HepG2 (cell line): ENCODE measurements at regions not wholly inside any gene's neighbourhood (a gene's known extent, or its start where the extent isn't known, plus 50 kb on each side); places are given as distances from the start of the nearest gene placed in this dataset.

ENCODE experiments used
- ATAC-seq: fragments of 200-7000 bp; cut with Tn5 transposase; 3 replicates; pipeline ENCODE4 v1.9.1; 2020; ENCODE audit warnings: mild to moderate bottlenecking, moderate library complexity
- BruUV-seq: library from RNA; stranded (reverse); fragments of 400-500 nt; replicated peaks from 2 replicates; lab custom pipeline; 2021; lab: Mats Ljungman, UMichigan
- CTCF ChIA-PET: fragments of 300-600 bp; formaldehyde crosslinking; extraction: SDS; loops from one replicate; lab custom pipeline; 2021; ENCODE audit warnings: low total read pairs, inconsistent platforms, low intra/inter-chr PET ratio; lab: Yijun Ruan, JAX
- POLR2A ChIA-PET: fragments of 350-600 bp; sonication (Branson Sonifier 250); formaldehyde crosslinking; loops from one replicate; lab custom pipeline; 2020; ENCODE audit warnings: antibody characterized with exemption, inconsistent platforms; lab: Yijun Ruan, JAX
- DNase-seq: peaks from one replicate; pipeline ENCODE4 v3.0.0-alpha.2; 2015; ENCODE audit warnings: low spot score
- FAIRE-seq: peaks from 3 replicates; lab custom pipeline; 2011; peaks lifted over from hg19 to GRCh38; lab: Jason Lieb, UNC
- H2AFZ ChIP-seq: one replicate; pipeline ENCODE4 v1.6.1; 2011; ENCODE audit warnings: low read length, inconsistent platforms
- H3K27ac ChIP-seq: fragments of 300-600 bp; 3 replicates; pipeline ENCODE4 v1.8.0; 2011; ENCODE audit warnings: mixed run types, mild to moderate bottlenecking, mixed read lengths, low read length, inconsistent platforms; ENCODE audit not compliant: insufficient read depth; ENCODE audit errors: extremely low read length
- H3K27me3 ChIP-seq, 2 experiments: fragments of 200-600 bp in 1 of 2; 2 replicates in 1 of 2; 3 replicates in 1 of 2; pipeline versions ENCODE4 v1.6.0 to v1.8.0; 2011; ENCODE audit warnings: low read length in 2 of 2, mild to moderate bottlenecking in 2 of 2, moderate library complexity in 2 of 2, inconsistent platforms in 1 of 2; ENCODE audit not compliant: insufficient read depth in 2 of 2, control insufficient read depth in 1 of 2
- H3K36me3 ChIP-seq, 2 experiments: fragments of 200-600 bp in 1 of 2; replicated peaks in 1 of 2; 2 replicates in 1 of 2; 3 replicates in 1 of 2; pipeline versions ENCODE4 v1.5.1 to v1.8.0; 2011; ENCODE audit warnings: low read length in 2 of 2, inconsistent platforms in 1 of 2; ENCODE audit not compliant: insufficient read depth in 2 of 2, control insufficient read depth in 1 of 2
- H3K4me1 ChIP-seq: 2 replicates; pipeline ENCODE4 v1.5.1; 2012; ENCODE audit warnings: low read length, inconsistent platforms; ENCODE audit not compliant: insufficient read depth
- H3K4me2 ChIP-seq: 2 replicates; pipeline ENCODE4 v1.6.0; 2011; ENCODE audit warnings: low read depth, low read length, inconsistent platforms
- H3K4me3 ChIP-seq, 3 experiments: fragments of 200-600 bp in 1 of 3; sonication (generic), shearing (Covaris generic) in 1 of 3; replicated peaks in 1 of 3; 2 replicates each; pipeline ENCODE4 v1.5.1; 2011 to 2016; ENCODE audit warnings: low read length in 3 of 3, inconsistent platforms in 2 of 3, low read depth in 2 of 3, mild to moderate bottlenecking in 2 of 3, control low read depth in 1 of 3, mixed read lengths in 1 of 3; ENCODE audit not compliant: insufficient read depth in 1 of 3
- H3K79me2 ChIP-seq: one replicate; pipeline ENCODE4 v1.6.1; 2011; ENCODE audit warnings: low read length, inconsistent platforms; ENCODE audit not compliant: insufficient read depth
- H3K9ac ChIP-seq: 2 replicates; pipeline ENCODE4 v1.6.0; 2011; ENCODE audit warnings: mild to moderate bottlenecking, low read depth, low read length, inconsistent platforms; ENCODE audit not compliant: insufficient read depth
- H3K9me3 ChIP-seq: 2 replicates; pipeline ENCODE4 v1.5.1; 2012; ENCODE audit warnings: mild to moderate bottlenecking, low read length
- H4K20me1 ChIP-seq: 2 replicates; pipeline ENCODE4 v1.6.0; 2011; ENCODE audit warnings: inconsistent platforms, mild to moderate bottlenecking, low read length, moderate library complexity; ENCODE audit not compliant: insufficient read depth
- CC2D1A ChIP-seq: sonication (generic); formaldehyde crosslinking; IDR thresholded peaks from 2 replicates; pipeline ENCODE4 v1.8.1; 2023; ENCODE audit warnings: mild to moderate bottlenecking, missing genetic modification reagents
- EP300 ChIP-seq, 3 experiments: sonication (generic) in 1 of 3; formaldehyde crosslinking in 1 of 3; IDR thresholded peaks; 2 replicates each; pipeline versions ENCODE4 v1.5.1 to v1.6.1; 2011 to 2020; ENCODE audit warnings: low read depth in 2 of 3, low read length in 2 of 3, borderline replicate concordance in 1 of 3, improper control_type of control experiment in 1 of 3, mild to moderate bottlenecking in 1 of 3, missing genetic modification reagents in 1 of 3, moderate library complexity in 1 of 3
- HHEX ChIP-seq: IDR thresholded peaks from 2 replicates; pipeline ENCODE4 v1.6.1; 2016; ENCODE audit warnings: control low read depth
- HOXA7 ChIP-seq: sonication (generic); formaldehyde crosslinking; IDR thresholded peaks from 2 replicates; pipeline ENCODE4 v1.8.1; 2022; ENCODE audit warnings: mild to moderate bottlenecking, missing genetic modification reagents, moderate library complexity
- MED8 ChIP-seq: sonication (generic); formaldehyde crosslinking; IDR thresholded peaks from 2 replicates; pipeline ENCODE4 v1.8.1; 2023; ENCODE audit warnings: mild to moderate bottlenecking, missing genetic modification reagents; ENCODE audit not compliant: insufficient replicate concordance
- MEIS1 ChIP-seq: sonication (generic); formaldehyde crosslinking; IDR thresholded peaks from 2 replicates; pipeline ENCODE4 v1.9.0; 2021; ENCODE audit warnings: mild to moderate bottlenecking, missing genetic modification reagents, moderate library complexity, borderline replicate concordance
- NONO ChIP-seq, 2 experiments: fragments of 450-650 bp in 1 of 2; sonication (generic) in 1 of 2; formaldehyde crosslinking in 1 of 2; IDR thresholded peaks in 1 of 2; conservative IDR thresholded peaks in 1 of 2; 2 replicates each; pipeline versions ENCODE4 v1.6.1 to v1.8.0; 2017 to 2022; ENCODE audit warnings: mild to moderate bottlenecking in 1 of 2, missing genetic modification reagents in 1 of 2, moderate library complexity in 1 of 2
- SNRNP70 ChIP-seq: fragments of 200-400 bp; formaldehyde crosslinking; IDR thresholded peaks from 2 replicates; pipeline ENCODE4 v1.6.1; 2017; ENCODE audit warnings: mild to moderate bottlenecking, low read depth, low read length, moderate library complexity
- ZFP36 ChIP-seq: fragments of 150-350 bp; IDR thresholded peaks from 2 replicates; pipeline ENCODE4 v1.6.1; 2018; ENCODE audit warnings: borderline replicate concordance, low read length, low read depth; ENCODE audit not compliant: partially characterized antibody
- ZNF44 ChIP-seq: sonication (generic); formaldehyde crosslinking; IDR thresholded peaks from 2 replicates; pipeline ENCODE4 v1.5.1; 2020; ENCODE audit warnings: mild to moderate bottlenecking, missing genetic modification reagents
- ZNF496 ChIP-seq: sonication (generic); formaldehyde crosslinking; IDR thresholded peaks from 2 replicates; pipeline ENCODE4 v1.8.1; 2023; ENCODE audit warnings: mild to moderate bottlenecking, moderate library complexity, missing genetic modification reagents; ENCODE audit not compliant: insufficient replicate concordance
- ZNF552 ChIP-seq: sonication (generic); formaldehyde crosslinking; IDR thresholded peaks from 2 replicates; pipeline ENCODE4 v1.9.0; 2022; ENCODE audit warnings: missing genetic modification reagents, mild to moderate bottlenecking, borderline replicate concordance
- ZNF780A ChIP-seq: sonication (generic); formaldehyde crosslinking; IDR thresholded peaks from 2 replicates; pipeline ENCODE4 v1.8.0; 2022; ENCODE audit warnings: mild to moderate bottlenecking, missing genetic modification reagents, moderate library complexity
- WGBS: methylation state at CpG from one replicate; pipeline ENCODE4 v1.1.6; 2017; ENCODE audit warnings: low lambda C conversion rate; 5-methylcytosine and 5-hydroxymethylcytosine counted together
- in situ Hi-C: cut with HindIII; loops from 2 replicates; pipeline ENCODE4 v1.10.0; 2017; ENCODE audit warnings: low pct_unique_long_range_greater_than_20kb; ENCODE audit not compliant: extremely low pct_ligation_motif_present
- intact Hi-C: fragments of 100-400 bp; cut with micrococcal nuclease; formaldehyde crosslinking; loops from one replicate; pipeline ENCODE4 v1.10.0; 2022; ENCODE audit not compliant: unreplicated experiment
- TF ChIP-seq, protein P1 (sequence below): sonication (generic); formaldehyde crosslinking; IDR thresholded peaks from 2 replicates; pipeline ENCODE4 v1.4.0; 2020; ENCODE audit warnings: missing genetic modification reagents
- TF ChIP-seq, protein P2 (sequence below): sonication (generic); formaldehyde crosslinking; IDR thresholded peaks from 2 replicates; pipeline ENCODE4 v1.4.0; 2020; ENCODE audit warnings: missing genetic modification reagents, borderline replicate concordance

- TF ChIP-seq, protein P1, sequence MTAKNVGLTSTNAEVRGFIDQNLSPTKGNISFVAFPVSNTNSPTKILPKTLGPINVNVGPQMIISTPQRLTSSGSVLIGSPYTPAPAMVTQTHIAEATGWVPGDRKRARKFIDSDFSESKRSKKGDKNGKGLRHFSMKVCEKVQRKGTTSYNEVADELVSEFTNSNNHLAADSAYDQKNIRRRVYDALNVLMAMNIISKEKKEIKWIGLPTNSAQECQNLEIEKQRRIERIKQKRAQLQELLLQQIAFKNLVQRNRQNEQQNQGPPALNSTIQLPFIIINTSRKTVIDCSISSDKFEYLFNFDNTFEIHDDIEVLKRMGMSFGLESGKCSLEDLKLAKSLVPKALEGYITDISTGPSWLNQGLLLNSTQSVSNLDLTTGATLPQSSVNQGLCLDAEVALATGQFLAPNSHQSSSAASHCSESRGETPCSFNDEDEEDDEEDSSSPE (CRISPR knock-in tag): no peak
- TF ChIP-seq ZNF44 (CRISPR knock-in tag): no peak
- no peak for TF ChIP-seq SNRNP70
- TF ChIP-seq CC2D1A (CRISPR knock-in tag): no peak
- no peak for TF ChIP-seq MED8 (CRISPR knock-in tag)
Measured at GRCh38 chr6:141667580-141668309, 465.0 kb upstream of the GJE1 start (continued).

- Histone ChIP-seq H3K4me2 (no peak overlapping the region), H3K4me1 (no peaks in the 10 kb centered on the region), H3K27ac (no peak overlapping the region), H2AFZ (no peak overlapping the region), H4K20me1 (no peaks in the 10 kb centered on the region), H3K4me3 (no peak overlapping the region), H3K36me3 (no peaks in the 10 kb centered on the region), H3K27me3 (no peaks in the 10 kb centered on the region), H3K79me2 (no peaks in the 10 kb centered on the region), H3K9ac (no peak overlapping the region), H3K9me3 (no peaks in the 10 kb centered on the region)
- intact Hi-C loops: no loop called here
- no peak for DNase-seq
- 4% methylated on average over 1 of the region's 1 CpG for WGBS
- no TSS peak for BruUV-seq
- no peak for ATAC-seq
- TF ChIP-seq EP300 (IDR thresholded peaks at IDR 0.05; ENCODE audit: low read depth in 2 of 2, low read length in 2 of 2) (no peak), EP300 (CRISPR knock-in tag; IDR thresholded peaks at IDR 0.05; ENCODE audit: borderline replicate concordance) (no peak), ZNF552 (CRISPR knock-in tag) (no peak), NONO (IDR thresholded peaks at IDR 0.05) (no peak), NONO (CRISPR knock-in tag; conservative IDR thresholded peaks at IDR 0.05) (no peak), MEIS1 (CRISPR knock-in tag) (no peak), HHEX (CRISPR knock-in tag) (no peak), HOXA7 (CRISPR knock-in tag) (no peak), ZNF780A (CRISPR knock-in tag) (no peak), ZNF496 (CRISPR knock-in tag) (no peak), ZFP36 (no peak)
- TF ChIP-seq, protein P2, sequence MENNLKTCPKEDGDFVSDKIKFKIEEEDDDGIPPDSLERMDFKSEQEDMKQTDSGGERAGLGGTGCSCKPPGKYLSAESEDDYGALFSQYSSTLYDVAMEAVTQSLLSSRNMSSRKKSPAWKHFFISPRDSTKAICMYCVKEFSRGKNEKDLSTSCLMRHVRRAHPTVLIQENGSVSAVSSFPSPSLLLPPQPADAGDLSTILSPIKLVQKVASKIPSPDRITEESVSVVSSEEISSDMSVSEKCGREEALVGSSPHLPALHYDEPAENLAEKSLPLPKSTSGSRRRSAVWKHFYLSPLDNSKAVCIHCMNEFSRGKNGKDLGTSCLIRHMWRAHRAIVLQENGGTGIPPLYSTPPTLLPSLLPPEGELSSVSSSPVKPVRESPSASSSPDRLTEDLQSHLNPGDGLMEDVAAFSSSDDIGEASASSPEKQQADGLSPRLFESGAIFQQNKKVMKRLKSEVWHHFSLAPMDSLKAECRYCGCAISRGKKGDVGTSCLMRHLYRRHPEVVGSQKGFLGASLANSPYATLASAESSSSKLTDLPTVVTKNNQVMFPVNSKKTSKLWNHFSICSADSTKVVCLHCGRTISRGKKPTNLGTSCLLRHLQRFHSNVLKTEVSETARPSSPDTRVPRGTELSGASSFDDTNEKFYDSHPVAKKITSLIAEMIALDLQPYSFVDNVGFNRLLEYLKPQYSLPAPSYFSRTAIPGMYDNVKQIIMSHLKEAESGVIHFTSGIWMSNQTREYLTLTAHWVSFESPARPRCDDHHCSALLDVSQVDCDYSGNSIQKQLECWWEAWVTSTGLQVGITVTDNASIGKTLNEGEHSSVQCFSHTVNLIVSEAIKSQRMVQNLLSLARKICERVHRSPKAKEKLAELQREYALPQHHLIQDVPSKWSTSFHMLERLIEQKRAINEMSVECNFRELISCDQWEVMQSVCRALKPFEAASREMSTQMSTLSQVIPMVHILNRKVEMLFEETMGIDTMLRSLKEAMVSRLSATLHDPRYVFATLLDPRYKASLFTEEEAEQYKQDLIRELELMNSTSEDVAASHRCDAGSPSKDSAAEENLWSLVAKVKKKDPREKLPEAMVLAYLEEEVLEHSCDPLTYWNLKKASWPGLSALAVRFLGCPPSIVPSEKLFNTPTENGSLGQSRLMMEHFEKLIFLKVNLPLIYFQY (CRISPR knock-in tag): no peak
- in situ Hi-C loops: no loop called here
- ChIA-PET CTCF (no interaction called here), POLR2A (no interaction called here)
- no peak for FAIRE-seq
Measured at GRCh38 chr6:141666187-141666586, 466.5 kb upstream of the GJE1 start.
